Ovary (tissue), 7 donors: ENCODE measurements at regions not wholly inside any gene's neighbourhood (a gene's known extent, or its start where the extent isn't known, plus 50 kb on each side); places are given as distances from the start of the nearest gene placed in this dataset.

Experiments used
- DNase-seq, 5 donors: peaks; one replicate each; pipeline ENCODE4 v3.0.0-alpha.2; 2019 to 2020
- H3K27ac ChIP-seq, 2 donors: fragments of 200-600 bp; one replicate each; pipeline versions ENCODE4 v1.5.1 to v1.8.0; 2019 to 2022
- H3K27me3 ChIP-seq: fragments of 200-600 bp; one replicate; pipeline ENCODE4 v1.8.0; 2022
- H3K36me3 ChIP-seq: fragments of 200-600 bp; sonication (generic); one replicate; pipeline ENCODE4 v1.5.1; 2019
- H3K4me1 ChIP-seq: one replicate; pipeline ENCODE4 v1.8.1; 2013; ENCODE audit warnings: mild to moderate bottlenecking, moderate library complexity; ENCODE audit not compliant: insufficient read depth
- H3K4me3 ChIP-seq: fragments of 200-600 bp; sonication (generic); one replicate; pipeline ENCODE4 v1.5.1; 2017
- H3K9me3 ChIP-seq, 2 donors: fragments of 200-600 bp in 1 of 2; sonication (generic) in 1 of 2; one replicate each; pipeline versions ENCODE4 v1.5.1 to v1.8.1; 2013 to 2019; ENCODE audit warnings: mild to moderate bottlenecking in 1 of 2, moderate library complexity in 1 of 2
- EP300 ChIP-seq: sonication (generic); formaldehyde crosslinking; IDR thresholded peaks from one replicate; pipeline ENCODE4 v1.6.1; 2017; ENCODE audit warnings: antibody characterized with exemption
- POLR2A ChIP-seq: fragments of 450-650 bp; IDR thresholded peaks from one replicate; pipeline ENCODE4 v1.6.1; 2017; ENCODE audit warnings: antibody characterized with exemption, mild to moderate bottlenecking, moderate library complexity
- WGBS, 3 donors: extraction: QIAGEN DNeasy Blood & Tissue Kit in 1 of 3; methylation state at CpG; one replicate each; pipeline versions ENCODE4 v1.1.5 to v1.1.7; 2013 to 2017; 5-methylcytosine and 5-hydroxymethylcytosine counted together
- intact Hi-C, 4 donors: fragments of 100-400 bp; cut with DNase I; formaldehyde crosslinking; loops; one replicate each; pipeline versions ENCODE4 v1.11.0 to v1.15.1; 2022 to 2023
- TF ChIP-seq, protein P1 (sequence below), 3 donors: fragments of 450-650 bp in 2 of 3; fragments of 200-600 bp in 1 of 3; IDR thresholded peaks; one replicate each; pipeline versions ENCODE4 v1.5.1 to v1.8.0; 2016 to 2022; ENCODE audit warnings: antibody characterized with exemption in 3 of 3, mild to moderate bottlenecking in 1 of 3
- donor health status: DM: no; HTN: no; CAD: no; lungs with moderate emphysema.
- donor health status: DM: no; HTN: no; CAD: no.
- donor health status: Bipolar disorder and iron deficiency.
- donor health status: DM: no; HTN: no; CAD: no.
- donor health status: DM: yes; HTN: yes; CAD: no.

DNA sequence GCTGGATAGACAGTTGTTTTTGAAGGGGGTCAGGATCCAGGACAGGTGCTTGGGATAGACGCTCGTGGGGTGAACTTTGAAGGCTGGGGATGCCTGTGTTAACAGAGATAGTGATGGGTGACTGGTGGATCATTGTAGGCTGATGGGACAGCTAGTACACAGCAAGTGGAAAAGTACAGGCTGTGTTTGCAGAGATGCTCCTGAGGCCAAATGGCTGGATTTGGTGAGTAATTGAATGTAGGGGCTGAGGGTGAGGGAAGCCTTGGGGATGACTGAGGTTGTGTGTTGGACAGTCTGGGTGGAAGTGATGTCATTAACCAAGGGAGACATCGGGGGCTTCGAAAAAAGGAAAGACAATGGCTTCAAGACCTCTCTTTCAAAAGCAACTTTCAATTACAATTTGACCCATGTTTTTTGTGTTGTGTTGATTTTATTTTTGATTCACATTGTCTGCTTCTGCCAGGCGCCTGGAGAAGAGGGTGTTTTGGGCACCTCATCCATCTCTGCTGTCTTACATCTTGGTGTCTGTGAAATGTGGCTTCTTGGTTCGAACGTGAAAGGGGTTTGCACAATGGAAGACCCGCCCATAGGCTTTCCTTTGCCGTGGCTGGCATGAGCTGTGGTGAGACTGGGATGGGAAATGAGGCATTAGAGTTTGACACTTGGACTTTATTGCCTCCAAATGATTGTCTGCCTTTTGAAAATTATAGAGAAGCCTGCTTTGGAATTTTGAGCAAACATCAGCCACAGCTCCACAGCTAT is 147.5 kb downstream of the FOXD2 start:
- no peak overlapping the region for H3K4me3 ChIP-seq
- intact Hi-C loops: no loop called here
- H3K9me3 ChIP-seq: no peaks in the 10 kb centered on the region
- H3K27me3 ChIP-seq: no peaks in the 10 kb centered on the region
- H3K4me1 ChIP-seq: no peaks in the 10 kb centered on the region
- H3K27ac ChIP-seq: no peak overlapping the region
- no peak for DNase-seq
- WGBS, 3 donors: 71 to 75% (median 74%) methylated on average over 9 of the region's 9 CpGs
- TF ChIP-seq POLR2A (no peak), EP300 (no peak)
- TF ChIP-seq, protein P1, sequence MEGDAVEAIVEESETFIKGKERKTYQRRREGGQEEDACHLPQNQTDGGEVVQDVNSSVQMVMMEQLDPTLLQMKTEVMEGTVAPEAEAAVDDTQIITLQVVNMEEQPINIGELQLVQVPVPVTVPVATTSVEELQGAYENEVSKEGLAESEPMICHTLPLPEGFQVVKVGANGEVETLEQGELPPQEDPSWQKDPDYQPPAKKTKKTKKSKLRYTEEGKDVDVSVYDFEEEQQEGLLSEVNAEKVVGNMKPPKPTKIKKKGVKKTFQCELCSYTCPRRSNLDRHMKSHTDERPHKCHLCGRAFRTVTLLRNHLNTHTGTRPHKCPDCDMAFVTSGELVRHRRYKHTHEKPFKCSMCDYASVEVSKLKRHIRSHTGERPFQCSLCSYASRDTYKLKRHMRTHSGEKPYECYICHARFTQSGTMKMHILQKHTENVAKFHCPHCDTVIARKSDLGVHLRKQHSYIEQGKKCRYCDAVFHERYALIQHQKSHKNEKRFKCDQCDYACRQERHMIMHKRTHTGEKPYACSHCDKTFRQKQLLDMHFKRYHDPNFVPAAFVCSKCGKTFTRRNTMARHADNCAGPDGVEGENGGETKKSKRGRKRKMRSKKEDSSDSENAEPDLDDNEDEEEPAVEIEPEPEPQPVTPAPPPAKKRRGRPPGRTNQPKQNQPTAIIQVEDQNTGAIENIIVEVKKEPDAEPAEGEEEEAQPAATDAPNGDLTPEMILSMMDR (IDR thresholded peaks at IDR 0.05): no peak
- H3K36me3 ChIP-seq: no peaks in the 10 kb centered on the region

DNA sequence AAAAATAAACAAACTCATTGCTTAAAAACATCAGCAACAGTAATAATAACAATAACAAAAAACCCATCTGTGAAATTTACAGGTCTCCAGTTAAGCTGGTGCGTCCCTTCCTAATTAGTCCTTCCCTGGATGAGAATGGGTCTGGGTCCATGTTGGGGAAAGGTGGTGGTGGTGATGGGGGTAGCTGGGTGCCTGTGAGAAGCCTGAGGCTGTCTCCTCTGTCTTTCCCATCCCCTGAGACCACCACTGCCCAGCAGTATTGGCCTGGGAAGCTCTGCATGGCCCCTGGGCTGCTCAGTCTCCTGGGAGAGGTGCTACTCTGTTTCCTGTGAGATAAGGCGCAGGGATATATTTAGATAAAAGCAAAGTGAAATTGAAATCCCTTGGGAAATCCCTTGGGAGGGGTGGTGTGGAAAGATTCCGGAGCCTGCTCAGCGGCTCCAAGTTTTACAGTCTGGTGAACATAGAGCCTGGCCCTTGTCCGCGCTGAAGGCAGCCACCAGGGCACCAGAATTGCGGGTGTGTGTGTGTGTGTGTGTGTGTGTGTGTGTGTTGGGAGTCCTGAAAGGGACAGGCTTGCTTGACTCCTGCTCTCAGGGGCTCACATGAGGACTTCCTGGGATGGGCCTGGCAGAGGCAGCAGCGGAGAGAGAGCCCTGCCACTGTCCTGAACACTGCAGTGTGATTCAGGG is 150.2 kb downstream of the FOXD2 start:
- WGBS, 3 donors: 43 to 67% (median 51%) methylated on average over 8 of the region's 8 CpGs
- Histone ChIP-seq H3K36me3 (no peaks in the 10 kb centered on the region), H3K27me3 (no peaks in the 10 kb centered on the region), H3K4me1 (no peaks in the 10 kb centered on the region), H3K9me3 (no peaks in the 10 kb centered on the region), H3K27ac (no peak overlapping the region), H3K4me3 (no peak overlapping the region)
- DNase-seq: no peak
- intact Hi-C loops: no loop called here
- TF ChIP-seq POLR2A: no peak
- TF ChIP-seq, protein P1 (IDR thresholded peaks at IDR 0.05): no peak
- TF ChIP-seq EP300: no peak

DNA sequence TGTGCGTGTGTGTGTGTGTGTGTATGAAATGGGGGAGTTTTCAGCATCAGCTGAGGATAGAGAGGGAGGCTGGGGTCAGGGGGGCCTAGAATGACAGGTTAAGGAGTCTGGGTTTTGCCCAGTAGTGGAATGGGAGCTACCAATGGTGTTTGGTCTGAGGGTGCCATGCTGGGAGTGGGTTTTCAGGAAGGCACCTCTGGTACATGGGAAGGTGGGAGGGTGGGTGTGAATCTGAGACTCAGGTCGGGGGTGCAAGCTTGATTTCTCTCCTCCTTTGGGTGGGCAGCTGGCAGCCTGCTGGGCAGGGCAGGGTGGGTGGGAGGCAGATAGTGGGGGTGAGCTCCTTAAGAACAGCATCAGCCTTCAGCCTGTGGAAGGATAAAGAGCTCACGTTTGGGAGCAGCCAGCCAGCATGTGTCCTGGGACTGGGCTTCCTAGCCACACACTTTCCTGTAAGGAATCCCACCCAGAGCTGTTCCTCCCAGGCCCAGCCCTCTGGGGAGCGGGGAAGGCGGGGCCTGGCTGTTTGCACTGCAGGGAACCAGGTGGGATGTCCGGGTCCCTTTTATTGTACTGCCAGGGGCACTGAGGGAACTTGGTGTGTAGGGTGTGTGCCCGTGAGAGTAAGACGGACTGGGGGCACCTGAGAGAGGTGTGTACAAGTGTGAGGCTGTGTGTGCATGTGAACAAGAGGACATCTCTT is 152.8 kb downstream of the FOXD2 start:
- intact Hi-C loops: no loop called here
- H3K27ac ChIP-seq: no peak overlapping the region
- no peaks in the 10 kb centered on the region for H3K27me3 ChIP-seq
- no peaks in the 10 kb centered on the region for H3K9me3 ChIP-seq
- no peak for DNase-seq
- H3K4me1 ChIP-seq: peaks cover 2% of the 10 kb centered on the region
- H3K36me3 ChIP-seq: no peaks in the 10 kb centered on the region
- no peak overlapping the region for H3K4me3 ChIP-seq
- TF ChIP-seq, protein P1 (IDR thresholded peaks at IDR 0.05): no peak
- TF ChIP-seq POLR2A (no peak), EP300 (no peak)
- 70 to 74% (median 73%) methylated on average over 8 of the region's 8 CpGs for WGBS, 3 donors

DNA sequence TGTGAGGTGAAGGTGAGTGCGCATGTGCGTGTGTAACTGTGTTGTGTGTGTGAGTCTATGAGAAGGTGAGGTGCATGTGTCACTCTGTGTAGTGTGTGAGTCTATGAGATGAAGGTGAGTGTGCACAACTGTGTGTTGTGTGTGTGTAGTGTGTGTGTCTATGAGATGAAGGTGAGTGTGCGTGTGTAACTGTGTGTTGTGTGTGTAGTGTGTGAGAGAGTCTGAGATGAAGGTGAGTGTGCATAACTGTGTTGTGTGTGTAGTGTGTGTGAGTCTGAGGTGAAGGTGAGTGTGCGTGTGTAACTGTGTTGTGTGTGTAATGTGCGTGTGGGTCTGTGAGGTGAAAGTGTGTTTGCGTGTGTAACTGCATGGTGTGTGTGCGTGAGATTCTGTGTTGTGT is 154.0 kb downstream of the FOXD2 start:
- TF ChIP-seq POLR2A: no peak
- TF ChIP-seq, protein P1 (IDR thresholded peaks at IDR 0.05): no peak
- no peak for TF ChIP-seq EP300
- Histone ChIP-seq H3K27me3 (no peaks in the 10 kb centered on the region), H3K36me3 (no peaks in the 10 kb centered on the region), H3K4me3 (no peak overlapping the region), H3K4me1 (peaks cover 2% of the 10 kb centered on the region), H3K9me3 (no peaks in the 10 kb centered on the region), H3K27ac (no peak overlapping the region)
- WGBS, 3 donors: 94 to 96% (median 95%) methylated on average over 7 of the region's 7 CpGs
- intact Hi-C loops: no loop called here
- DNase-seq: no peak
